ENCODE measurements at regions not wholly inside any gene's neighbourhood (a gene's known extent, or its start where the extent isn't known, plus 50 kb on each side); places are given as distances from the start of the nearest gene placed in this dataset.

- no peak for TF ChIP-seq CTCF (conservative IDR thresholded peaks at IDR 0.05)
- H2AK5ac ChIP-seq (ENCODE audit: insufficient read length, low read length) = no peak overlapping the region
- no peak overlapping the region; the same call in 1 of the 2 replicates for H3K14ac ChIP-seq (ENCODE audit: insufficient read depth, low read length)
- no peak for DNase-seq
- H3T11ph ChIP-seq (ENCODE audit: low read length) = no peak overlapping the region
- no peaks in the 10 kb centered on the region for H3K79me1 ChIP-seq (ENCODE audit: insufficient read depth, low read depth, low read length, poor library complexity, severe bottlenecking)
- H2AFZ ChIP-seq (ENCODE audit: low read length) = no peak overlapping the region
- no peak overlapping the region for H3K18ac ChIP-seq (ENCODE audit: insufficient read length, low read depth, low read length)
- no peak overlapping the region for H3K27ac ChIP-seq (ENCODE audit: insufficient read length, low read depth, low read length)
- no peak overlapping the region for H4K5ac ChIP-seq (ENCODE audit: insufficient read length, low read depth, low read length)
- no peaks in the 10 kb centered on the region for H3K9me3 ChIP-seq (ENCODE audit: control insufficient read depth, low read depth, low read length)
- peaks cover 5% of the 10 kb centered on the region; the same call in 1 of the 2 replicates for H3K27me3 Mint-ChIP-seq (ENCODE audit: low read depth)
- no peak overlapping the region for H3K4me2 ChIP-seq (ENCODE audit: insufficient read depth, insufficient read length, low read length)
- H3K9me3 Mint-ChIP-seq = no peaks in the 10 kb centered on the region; a peak in 2 of 5 replicates
- no peak overlapping the region for H2BK120ac ChIP-seq (ENCODE audit: low read depth, low read length, poor library complexity, severe bottlenecking)
- no peak overlapping the region for H2BK5ac ChIP-seq (ENCODE audit: insufficient read length, low read length)
- H3K23me2 ChIP-seq (ENCODE audit: insufficient read length, low read depth, low read length, poor library complexity, severe bottlenecking) = no peaks in the 10 kb centered on the region
- H3K4ac ChIP-seq (ENCODE audit: low read depth, low read length) = no peak overlapping the region
- H4K20me1 ChIP-seq (ENCODE audit: control insufficient read depth, insufficient read depth, insufficient read length) = peaks cover 3% of the 10 kb centered on the region
- H3K4me3 Mint-ChIP-seq = no peak overlapping the region
- H3K27me3 ChIP-seq (ENCODE audit: insufficient read depth, low read length) = no peaks in the 10 kb centered on the region
- no peak overlapping the region for H3K9ac ChIP-seq (ENCODE audit: extremely low read depth, insufficient read length, low read length)
- WGBS (ENCODE audit: extremely low coverage, insufficient read length, low lambda C conversion rate) = no CpG with 5 or more reads among the region's 9 CpGs
- H3K23ac ChIP-seq (ENCODE audit: insufficient read length, low read depth, low read length) = no peak overlapping the region
- H2BK15ac ChIP-seq (ENCODE audit: low read depth, low read length) = no peak overlapping the region
- no peaks in the 10 kb centered on the region for H3K36me3 Mint-ChIP-seq (ENCODE audit: insufficient read depth in 1 of 3, low read depth in 3 of 3)
- H3K4me1 Mint-ChIP-seq = 0 out of 4 replicates have a peak, but pooled peaks cover 0 to 3% of the 10 kb centered on the region in 2 experiments
- H3K56ac ChIP-seq (ENCODE audit: insufficient read length, low read depth, low read length) = no peak overlapping the region
- H2BK12ac ChIP-seq (ENCODE audit: insufficient read length, low read depth, low read length) = no peak overlapping the region
- H4K91ac ChIP-seq (ENCODE audit: insufficient read length, low read depth, low read length) = no peak overlapping the region
- peaks cover 4% of the 10 kb centered on the region; the same call in 1 of the 2 replicates for H3K4me1 ChIP-seq (ENCODE audit: insufficient read depth, low read length)
- H3K79me2 ChIP-seq (ENCODE audit: insufficient read depth, low read length) = no peaks in the 10 kb centered on the region
- H3K27ac Mint-ChIP-seq = no peak overlapping the region; a peak in 2 of 7 replicates
- no peak overlapping the region for H2BK20ac ChIP-seq (ENCODE audit: low read depth, low read length, poor library complexity, severe bottlenecking)
- H4K8ac ChIP-seq (replicated peaks; ENCODE audit: insufficient read length, low read depth, low read length) = no peak overlapping the region
Observed at GRCh38 chr11:57092028-57092698, 89.6 kb upstream of the LRRC55 start.
